Activated naive CD4-positive, alpha-beta T cell treated with anti-CD3 and anti-CD28 coated beads, Interleukin-2, amount 10 ng/mL, durations not matched to agents 7 days and 5 days (primary cell): ENCODE measurements at regions not wholly inside any gene's neighbourhood (a gene's known extent, or its start where the extent isn't known, plus 50 kb on each side); places are given as distances from the start of the nearest gene placed in this dataset.

ENCODE experiments used
- CTCF ChIA-PET: fragments of 350-600 bp; sonication (Branson Sonifier 250); formaldehyde crosslinking; loops from one replicate; lab custom pipeline; 2021; ENCODE audit warnings: antibody characterized with exemption; lab: Charles Lee
- DNase-seq: peaks from one replicate; pipeline ENCODE4 v3.0.0-alpha.2; 2020
- H3K27ac Mint-ChIP-seq: one replicate; pipeline ENCODE4 v1.8.0; 2021; ENCODE audit warnings: mild to moderate bottlenecking, moderate library complexity, mixed read lengths
- H3K27me3 Mint-ChIP-seq: one replicate; pipeline ENCODE4 v1.8.0; 2021; ENCODE audit warnings: mild to moderate bottlenecking, mixed read lengths
- H3K36me3 Mint-ChIP-seq: one replicate; pipeline ENCODE4 v1.8.0; 2021; ENCODE audit warnings: mixed read lengths
- H3K4me1 Mint-ChIP-seq: one replicate; pipeline ENCODE4 v1.8.0; 2021; ENCODE audit warnings: mixed read lengths
- H3K4me3 Mint-ChIP-seq: one replicate; pipeline ENCODE4 v1.8.0; 2021; ENCODE audit warnings: mild to moderate bottlenecking, moderate library complexity, mixed read lengths
- H3K9me3 Mint-ChIP-seq: one replicate; pipeline ENCODE4 v1.8.0; 2021; ENCODE audit warnings: mixed read lengths

- no peaks in the 10 kb centered on the region for H3K27me3 Mint-ChIP-seq
- no peaks in the 10 kb centered on the region for H3K36me3 Mint-ChIP-seq
- peaks cover 13% of the 10 kb centered on the region for H3K9me3 Mint-ChIP-seq
- CTCF ChIA-PET: no interaction called here
- no peaks in the 10 kb centered on the region for H3K4me1 Mint-ChIP-seq
- H3K4me3 Mint-ChIP-seq: no peak overlapping the region
- no peak overlapping the region for H3K27ac Mint-ChIP-seq
- DNase-seq: no peak
Measured at GRCh38 chr11:91771961-91772360, 452.7 kb upstream of the FAT3 start.

GRCh38 chr11:91768783-91769182 lies 455.8 kb upstream of the FAT3 start:
- CTCF ChIA-PET: no interaction called here
- Mint-ChIP-seq H3K27ac (no peak overlapping the region), H3K4me3 (no peak overlapping the region), H3K27me3 (no peaks in the 10 kb centered on the region), H3K4me1 (no peaks in the 10 kb centered on the region), H3K9me3 (peaks cover 9% of the 10 kb centered on the region), H3K36me3 (no peaks in the 10 kb centered on the region)
- DNase-seq: no peak

GRCh38 chr11:91763331-91763730 lies 461.3 kb upstream of the FAT3 start:
- peaks cover 4% of the 10 kb centered on the region for H3K9me3 Mint-ChIP-seq
- no peak overlapping the region for H3K4me3 Mint-ChIP-seq
- DNase-seq: no peak
- H3K27me3 Mint-ChIP-seq: no peaks in the 10 kb centered on the region
- no peaks in the 10 kb centered on the region for H3K36me3 Mint-ChIP-seq
- no peak overlapping the region for H3K27ac Mint-ChIP-seq
- CTCF ChIA-PET: no interaction called here
- no peaks in the 10 kb centered on the region for H3K4me1 Mint-ChIP-seq

GRCh38 chr11:91761406-91762025 lies 463.1 kb upstream of the FAT3 start:
- DNase-seq: no peak
- Mint-ChIP-seq H3K27ac (no peak overlapping the region), H3K27me3 (no peaks in the 10 kb centered on the region), H3K9me3 (peaks cover 4% of the 10 kb centered on the region), H3K4me1 (no peaks in the 10 kb centered on the region), H3K36me3 (no peaks in the 10 kb centered on the region), H3K4me3 (no peak overlapping the region)
- CTCF ChIA-PET: no interaction called here

GRCh38 chr11:91756829-91757480 lies 467.7 kb upstream of the FAT3 start:
- peaks cover 10% of the 10 kb centered on the region for H3K9me3 Mint-ChIP-seq
- H3K36me3 Mint-ChIP-seq: no peaks in the 10 kb centered on the region
- H3K27me3 Mint-ChIP-seq: no peaks in the 10 kb centered on the region
- CTCF ChIA-PET: no interaction called here
- no peak for DNase-seq
- no peaks in the 10 kb centered on the region for H3K4me1 Mint-ChIP-seq
- H3K4me3 Mint-ChIP-seq: no peak overlapping the region
- H3K27ac Mint-ChIP-seq: no peak overlapping the region

GRCh38 chr11:91755951-91756707 lies 468.5 kb upstream of the FAT3 start:
- CTCF ChIA-PET: no interaction called here
- no peaks in the 10 kb centered on the region for H3K4me1 Mint-ChIP-seq
- H3K36me3 Mint-ChIP-seq: no peaks in the 10 kb centered on the region
- DNase-seq: no peak
- no peak overlapping the region for H3K27ac Mint-ChIP-seq
- no peaks in the 10 kb centered on the region for H3K27me3 Mint-ChIP-seq
- H3K9me3 Mint-ChIP-seq: peaks cover 10% of the 10 kb centered on the region
- H3K4me3 Mint-ChIP-seq: no peak overlapping the region

- CTCF ChIA-PET: no interaction called here
- Mint-ChIP-seq H3K36me3 (no peaks in the 10 kb centered on the region), H3K4me1 (no peaks in the 10 kb centered on the region), H3K9me3 (peaks cover 13% of the 10 kb centered on the region), H3K4me3 (no peak overlapping the region), H3K27ac (no peak overlapping the region), H3K27me3 (no peaks in the 10 kb centered on the region)
- no peak for DNase-seq
Measured at GRCh38 chr11:91755526-91755925, 469.1 kb upstream of the FAT3 start.

GRCh38 chr11:91749251-91749650 lies 475.4 kb upstream of the FAT3 start:
- Mint-ChIP-seq H3K9me3 (peaks cover 6% of the 10 kb centered on the region), H3K27me3 (no peaks in the 10 kb centered on the region), H3K36me3 (no peaks in the 10 kb centered on the region), H3K27ac (no peak overlapping the region), H3K4me1 (no peaks in the 10 kb centered on the region), H3K4me3 (no peak overlapping the region)
- DNase-seq: no peak
- CTCF ChIA-PET: no interaction called here

GRCh38 chr11:91742155-91742554 lies 482.5 kb upstream of the FAT3 start:
- Mint-ChIP-seq H3K27me3 (no peaks in the 10 kb centered on the region), H3K4me3 (no peak overlapping the region), H3K9me3 (peaks cover 10% of the 10 kb centered on the region), H3K36me3 (no peaks in the 10 kb centered on the region), H3K27ac (no peak overlapping the region), H3K4me1 (no peaks in the 10 kb centered on the region)
- CTCF ChIA-PET: no interaction called here
- DNase-seq: no peak

GRCh38 chr11:91731051-91731450 lies 493.6 kb upstream of the FAT3 start:
- Mint-ChIP-seq H3K36me3 (no peaks in the 10 kb centered on the region), H3K27ac (no peak overlapping the region), H3K27me3 (no peaks in the 10 kb centered on the region), H3K9me3 (peaks cover 14% of the 10 kb centered on the region), H3K4me3 (no peak overlapping the region), H3K4me1 (no peaks in the 10 kb centered on the region)
- CTCF ChIA-PET: no interaction called here
- DNase-seq: no peak

GRCh38 chr11:91730620-91731019 lies 494.0 kb upstream of the FAT3 start:
- Mint-ChIP-seq H3K27me3 (no peaks in the 10 kb centered on the region), H3K9me3 (peaks cover 12% of the 10 kb centered on the region), H3K4me3 (no peak overlapping the region), H3K36me3 (no peaks in the 10 kb centered on the region), H3K4me1 (no peaks in the 10 kb centered on the region), H3K27ac (no peak overlapping the region)
- DNase-seq: no peak
- CTCF ChIA-PET: no interaction called here

- Mint-ChIP-seq H3K4me1 (no peaks in the 10 kb centered on the region), H3K36me3 (no peaks in the 10 kb centered on the region), H3K9me3 (peaks cover 10% of the 10 kb centered on the region), H3K4me3 (no peak overlapping the region), H3K27me3 (no peaks in the 10 kb centered on the region), H3K27ac (no peak overlapping the region)
- CTCF ChIA-PET: no interaction called here
- no peak for DNase-seq
Measured at GRCh38 chr11:91730057-91730456, 494.6 kb upstream of the FAT3 start.

- H3K9me3 Mint-ChIP-seq: peaks cover 9% of the 10 kb centered on the region
- H3K36me3 Mint-ChIP-seq: no peaks in the 10 kb centered on the region
- no peak overlapping the region for H3K4me3 Mint-ChIP-seq
- H3K4me1 Mint-ChIP-seq: no peaks in the 10 kb centered on the region
- CTCF ChIA-PET: no interaction called here
- no peak overlapping the region for H3K27ac Mint-ChIP-seq
- no peaks in the 10 kb centered on the region for H3K27me3 Mint-ChIP-seq
- no peak for DNase-seq
Measured at GRCh38 chr11:91717169-91717568, 507.4 kb upstream of the FAT3 start.

GRCh38 chr11:91707652-91708482 lies 516.8 kb upstream of the FAT3 start:
- DNase-seq: no peak
- H3K9me3 Mint-ChIP-seq: peaks cover 2% of the 10 kb centered on the region
- CTCF ChIA-PET: interaction anchor here (0.5 kb wide), 1 partner anchor 24 kb away, joined by 3 read pairs; no protein-coding TSS in a partner anchor
- no peaks in the 10 kb centered on the region for H3K4me1 Mint-ChIP-seq
- H3K4me3 Mint-ChIP-seq: no peak overlapping the region
- H3K27me3 Mint-ChIP-seq: no peaks in the 10 kb centered on the region
- H3K36me3 Mint-ChIP-seq: no peaks in the 10 kb centered on the region
- no peak overlapping the region for H3K27ac Mint-ChIP-seq
